Thyroid gland (tissue), 4 donors: ENCODE measurements at regions not wholly inside any gene's neighbourhood (a gene's known extent, or its start where the extent isn't known, plus 50 kb on each side); places are given as distances from the start of the nearest gene placed in this dataset.
"Not testable (repeated sequence)": the region's sequence is repeated elsewhere in the genome, so short reads cannot be mapped to it uniquely, and the experiment has no call there.

ENCODE experiments used
- DNase-seq, 2 donors: peaks; one replicate each; pipeline ENCODE4 v3.0.0-alpha.2; 2019
- H3K27ac ChIP-seq, 3 donors: fragments of 200-600 bp; sonication (generic); 1 replicate in 2 of 3; 2 replicates in 1 of 3; pipeline ENCODE4 v1.5.1; 2016 to 2019; ENCODE audit warnings: mild to moderate bottlenecking in 1 of 3, moderate library complexity in 1 of 3
- H3K27me3 ChIP-seq: fragments of 200-600 bp; sonication (generic); one replicate; pipeline ENCODE4 v1.5.1; 2019
- H3K36me3 ChIP-seq, 2 donors: fragments of 200-600 bp; sonication (generic); one replicate each; pipeline ENCODE4 v1.5.1; 2016 to 2019
- H3K4me1 ChIP-seq, 2 donors: fragments of 200-600 bp; sonication (generic); one replicate each; pipeline ENCODE4 v1.5.1; 2017 to 2019
- H3K4me3 ChIP-seq, 3 donors: fragments of 200-600 bp; sonication (generic); replicated peaks in 1 of 3; 1 replicate in 2 of 3; 2 replicates in 1 of 3; pipeline ENCODE4 v1.5.1; 2016; ENCODE audit warnings: mild to moderate bottlenecking in 1 of 3
- H3K9me3 ChIP-seq: fragments of 200-600 bp; sonication (generic); one replicate; pipeline ENCODE4 v1.5.1; 2017
- POLR2A ChIP-seq, 2 donors: fragments of 450-650 bp; IDR thresholded peaks; one replicate each; pipeline ENCODE4 v1.6.1; 2017; ENCODE audit warnings: antibody characterized with exemption in 2 of 2, mild to moderate bottlenecking in 2 of 2, moderate library complexity in 1 of 2
- WGBS, 2 donors: methylation state at CpG; one replicate each; pipeline ENCODE4 v1.1.5; 2017; 5-methylcytosine and 5-hydroxymethylcytosine counted together
- intact Hi-C: fragments of 100-400 bp; cut with DNase I; formaldehyde crosslinking; loops from one replicate; pipeline ENCODE4 v1.15.1; 2023
- TF ChIP-seq, protein P1 (sequence below), 6 experiments: fragments of 200-600 bp in 3 of 6; fragments of 450-650 bp in 3 of 6; sonication (generic) in 3 of 6; IDR thresholded peaks; one replicate each; pipeline ENCODE4 v1.5.1; 2016 to 2019; ENCODE audit warnings: antibody characterized with exemption in 6 of 6, mild to moderate bottlenecking in 2 of 6, inconsistent platforms in 1 of 6, moderate library complexity in 1 of 6

DNA sequence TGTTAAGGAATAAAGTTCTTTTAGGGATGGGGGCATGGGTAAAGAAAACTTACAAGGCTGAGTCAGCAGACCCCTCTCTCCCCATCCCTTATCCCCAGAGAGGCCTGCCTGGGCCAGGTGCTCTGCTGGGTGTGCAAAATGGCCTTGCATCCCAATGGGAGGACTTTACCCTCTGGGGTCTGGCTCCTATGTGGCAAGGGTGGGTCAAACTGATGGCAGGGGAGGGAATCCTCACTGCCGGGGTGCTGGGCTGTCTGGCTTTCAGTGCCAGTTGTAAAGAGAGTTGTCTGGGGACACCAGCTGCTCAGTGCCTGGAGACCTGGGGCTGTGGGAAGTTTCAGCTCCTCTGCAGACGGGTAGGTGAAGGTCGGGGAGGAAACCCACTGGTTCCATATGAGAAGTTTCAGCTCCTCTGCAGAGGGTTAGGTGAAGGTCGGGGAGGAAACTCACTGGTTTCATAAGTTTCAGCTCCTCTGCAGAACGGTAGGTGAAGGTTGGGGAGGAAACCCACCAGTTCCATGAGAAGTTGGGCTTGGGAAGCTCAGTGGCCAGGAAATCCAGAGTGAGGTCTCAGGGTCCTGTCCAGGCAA, 127.2 kb upstream of the PODXL start:
- TF ChIP-seq, protein P1, sequence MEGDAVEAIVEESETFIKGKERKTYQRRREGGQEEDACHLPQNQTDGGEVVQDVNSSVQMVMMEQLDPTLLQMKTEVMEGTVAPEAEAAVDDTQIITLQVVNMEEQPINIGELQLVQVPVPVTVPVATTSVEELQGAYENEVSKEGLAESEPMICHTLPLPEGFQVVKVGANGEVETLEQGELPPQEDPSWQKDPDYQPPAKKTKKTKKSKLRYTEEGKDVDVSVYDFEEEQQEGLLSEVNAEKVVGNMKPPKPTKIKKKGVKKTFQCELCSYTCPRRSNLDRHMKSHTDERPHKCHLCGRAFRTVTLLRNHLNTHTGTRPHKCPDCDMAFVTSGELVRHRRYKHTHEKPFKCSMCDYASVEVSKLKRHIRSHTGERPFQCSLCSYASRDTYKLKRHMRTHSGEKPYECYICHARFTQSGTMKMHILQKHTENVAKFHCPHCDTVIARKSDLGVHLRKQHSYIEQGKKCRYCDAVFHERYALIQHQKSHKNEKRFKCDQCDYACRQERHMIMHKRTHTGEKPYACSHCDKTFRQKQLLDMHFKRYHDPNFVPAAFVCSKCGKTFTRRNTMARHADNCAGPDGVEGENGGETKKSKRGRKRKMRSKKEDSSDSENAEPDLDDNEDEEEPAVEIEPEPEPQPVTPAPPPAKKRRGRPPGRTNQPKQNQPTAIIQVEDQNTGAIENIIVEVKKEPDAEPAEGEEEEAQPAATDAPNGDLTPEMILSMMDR (IDR thresholded peaks at IDR 0.05), result no peak
- TF ChIP-seq POLR2A (IDR thresholded peaks at IDR 0.05), result no peak
- DNase-seq, result no peak
- intact Hi-C loops, result no loop called here
- H3K27ac ChIP-seq, result no peak overlapping the region
- H3K4me3 ChIP-seq, result no peak overlapping the region
- no peaks in the 10 kb centered on the region for H3K9me3 ChIP-seq
- 77 to 83% methylated on average over 4 to 5 of the region's 5 CpGs for WGBS, 2 donors
- H3K4me1 ChIP-seq, result no peaks in the 10 kb centered on the region
- no peaks in the 10 kb centered on the region for H3K27me3 ChIP-seq
- H3K36me3 ChIP-seq, result no peaks in the 10 kb centered on the region

DNA sequence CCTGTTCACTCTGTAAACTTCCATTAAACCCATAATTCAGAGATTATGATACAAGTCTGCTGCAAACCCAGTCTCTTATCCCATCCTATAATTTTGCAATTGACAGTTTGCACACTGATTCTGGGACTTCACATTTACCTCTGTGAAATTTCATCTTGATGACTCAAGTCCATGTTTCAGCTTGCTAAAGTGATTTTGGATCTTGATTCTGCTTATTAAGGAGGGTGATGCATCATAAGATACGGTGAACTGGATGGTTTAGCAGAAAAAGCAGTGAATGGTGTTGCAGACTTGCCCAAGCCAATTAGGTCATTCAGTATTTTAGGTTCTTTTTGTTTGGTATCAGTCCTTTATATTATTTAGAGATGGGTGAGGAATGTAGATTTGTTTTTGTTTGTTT, 125.5 kb upstream of the PODXL start:
- Histone ChIP-seq H3K9me3 (no peaks in the 10 kb centered on the region), H3K36me3 (no peaks in the 10 kb centered on the region), H3K27ac (no peak overlapping the region), H3K27me3 (no peaks in the 10 kb centered on the region), H3K4me3 (no peak overlapping the region), H3K4me1 (no peaks in the 10 kb centered on the region)
- intact Hi-C loops, result no loop called here
- 0 to 44% methylated on average over 1 of the region's 1 CpG for WGBS, 2 donors
- TF ChIP-seq, protein P1 (IDR thresholded peaks at IDR 0.05), result no peak
- no peak for TF ChIP-seq POLR2A (IDR thresholded peaks at IDR 0.05)
- DNase-seq, result no peak

DNA sequence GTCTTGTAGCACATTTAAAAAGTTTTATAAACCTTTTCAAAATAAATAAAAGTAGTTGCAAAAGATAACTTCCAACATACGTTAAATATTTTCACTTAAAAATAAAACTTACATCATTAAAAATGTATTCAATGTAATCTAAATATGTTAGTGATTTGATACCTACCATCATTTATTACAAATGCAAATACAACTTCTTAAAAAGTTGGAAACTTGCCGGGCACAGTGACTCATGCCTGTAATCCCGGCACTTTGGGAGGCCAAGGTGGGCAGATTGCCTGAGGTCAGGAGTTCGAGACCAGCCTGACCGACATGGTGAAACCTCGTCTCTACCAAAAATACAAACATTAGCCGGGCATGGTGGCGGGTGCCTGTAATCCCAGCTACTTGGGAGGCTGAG, 122.6 kb upstream of the PODXL start:
- H3K9me3 ChIP-seq, DNase-seq, H3K27ac ChIP-seq, H3K36me3 ChIP-seq, H3K27me3 ChIP-seq, H3K4me1 ChIP-seq, H3K4me3 ChIP-seq, intact Hi-C loops: not testable (repeated sequence)
- WGBS, 2 donors, result 85 to 91% methylated on average over 8 of the region's 8 CpGs

DNA sequence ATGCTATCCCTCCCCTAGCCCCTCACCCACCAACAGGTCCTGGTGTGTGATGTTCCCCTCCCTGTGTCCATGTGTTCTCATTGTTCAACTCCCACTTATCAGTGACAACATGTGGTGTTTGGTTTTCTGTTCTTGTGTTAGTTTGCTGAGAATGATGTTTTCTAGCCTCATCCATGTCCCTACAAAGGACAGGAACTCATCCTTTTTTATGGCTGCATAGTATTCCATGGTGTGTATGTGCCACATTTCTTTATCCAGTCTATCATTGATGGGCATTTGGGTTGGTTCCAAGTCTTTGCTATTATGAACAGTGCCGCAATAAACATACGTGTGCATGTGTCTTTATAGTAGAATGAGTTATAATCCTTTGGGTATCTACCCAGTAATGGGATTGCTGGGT, 120.4 kb upstream of the PODXL start:
- intact Hi-C loops, H3K27ac ChIP-seq, DNase-seq, H3K4me1 ChIP-seq, H3K27me3 ChIP-seq, H3K36me3 ChIP-seq, H3K4me3 ChIP-seq, H3K9me3 ChIP-seq: not testable (repeated sequence)
- 98 to 100% methylated on average over 2 of the region's 2 CpGs for WGBS, 2 donors

DNA sequence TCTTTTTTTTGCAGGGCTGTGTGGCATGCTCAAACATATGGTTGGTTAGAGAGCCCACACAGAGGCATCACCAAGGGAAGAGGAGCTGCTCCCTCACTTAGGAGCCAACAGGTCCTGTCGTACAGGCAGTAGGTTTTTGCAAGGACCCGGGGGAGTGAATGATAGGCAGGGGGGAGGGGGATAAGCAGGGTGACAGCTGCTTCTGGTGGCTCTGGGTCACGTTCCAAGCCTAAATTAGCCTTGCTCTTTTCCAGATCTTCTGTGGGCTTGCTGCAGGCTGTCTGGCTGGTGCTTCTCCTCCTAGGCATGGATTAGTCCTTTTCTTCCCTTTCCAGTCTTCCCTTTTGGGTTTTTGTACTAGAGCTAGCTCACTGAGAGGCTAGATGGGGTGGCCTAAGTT, 117.7 kb upstream of the PODXL start:
- Histone ChIP-seq H3K27me3 (no peaks in the 10 kb centered on the region), H3K36me3 (no peaks in the 10 kb centered on the region), H3K9me3 (no peaks in the 10 kb centered on the region), H3K4me3 (no peak overlapping the region), H3K27ac (no peak overlapping the region), H3K4me1 (no peaks in the 10 kb centered on the region)
- TF ChIP-seq POLR2A (IDR thresholded peaks at IDR 0.05), result no peak
- TF ChIP-seq, protein P1 (IDR thresholded peaks at IDR 0.05), result no peak
- no peak for DNase-seq
- 56 to 58% methylated on average over 3 of the region's 3 CpGs for WGBS, 2 donors
- intact Hi-C loops, result no loop called here

DNA sequence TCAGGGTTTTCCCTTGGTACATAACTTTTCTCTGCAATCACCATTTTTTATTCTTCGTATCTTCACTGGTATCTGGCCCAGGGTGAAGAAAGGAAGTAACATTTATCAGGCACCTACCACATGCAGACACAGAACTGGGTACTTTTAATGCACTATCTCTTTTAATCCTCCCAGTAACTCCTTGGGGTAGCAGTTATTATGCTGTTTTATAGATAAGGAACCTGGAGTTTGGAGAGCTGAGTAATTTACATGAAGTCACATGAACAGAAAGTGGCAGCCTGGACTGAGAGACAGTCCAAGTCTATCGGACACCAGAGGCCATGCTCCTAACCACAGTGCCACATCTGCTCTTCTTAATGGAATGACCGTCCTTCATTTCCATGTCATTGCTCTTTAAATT, 117.1 kb upstream of the PODXL start:
- no peak overlapping the region for H3K4me3 ChIP-seq
- intact Hi-C loops, result no loop called here
- TF ChIP-seq, protein P1 (IDR thresholded peaks at IDR 0.05), result no peak
- no peak for TF ChIP-seq POLR2A (IDR thresholded peaks at IDR 0.05)
- H3K27me3 ChIP-seq, result no peaks in the 10 kb centered on the region
- H3K36me3 ChIP-seq, result no peaks in the 10 kb centered on the region
- no peaks in the 10 kb centered on the region for H3K4me1 ChIP-seq
- no peak overlapping the region for H3K27ac ChIP-seq
- no peak for DNase-seq
- 81 to 88% methylated on average over 3 of the region's 3 CpGs for WGBS, 2 donors
- no peaks in the 10 kb centered on the region for H3K9me3 ChIP-seq
